RWPE1 (cell line): ENCODE measurements at regions not wholly inside any gene's neighbourhood (a gene's known extent, or its start where the extent isn't known, plus 50 kb on each side); places are given as distances from the start of the nearest gene placed in this dataset.

Source experiments
- CTCF ChIA-PET: fragments of 350-600 bp; sonication (Branson Sonifier 250); formaldehyde crosslinking; extraction: SDS; loops from one replicate; lab custom pipeline; 2021; lab: Yijun Ruan, JAX
- POLR2A ChIA-PET: fragments of 400-600 bp; formaldehyde crosslinking; extraction: SDS; loops from one replicate; lab custom pipeline; 2020; ENCODE audit warnings: antibody characterized with exemption; ENCODE audit not compliant: low non-redundant PET; lab: Yijun Ruan, JAX
- DNase-seq: peaks from one replicate; pipeline ENCODE4 v3.0.0; 2012; ENCODE audit warnings: low spot score
- H3K27ac ChIP-seq: fragments of 450-650 bp; 2 replicates; pipeline ENCODE4 v1.5.1; 2017
- CTCF ChIP-seq: fragments of 450-650 bp; conservative IDR thresholded peaks from 2 replicates; pipeline ENCODE4 v1.5.1; 2017; ENCODE audit warnings: low read depth, mild to moderate bottlenecking

GRCh38 chr15:88729581-88729980 lies 73.7 kb upstream of the ACAN start:
- CTCF ChIA-PET: no interaction called here
- POLR2A ChIA-PET: no interaction called here
- DNase-seq: no peak
- no peak for TF ChIP-seq CTCF
- H3K27ac ChIP-seq: no peak overlapping the region

GRCh38 chr15:88730751-88731150 lies 72.5 kb upstream of the ACAN start:
- TF ChIP-seq CTCF: no peak
- no peak overlapping the region for H3K27ac ChIP-seq
- DNase-seq: no peak
- POLR2A ChIA-PET: no interaction called here
- CTCF ChIA-PET: no interaction called here

- DNase-seq: no peak
- H3K27ac ChIP-seq: no peak overlapping the region
- ChIA-PET CTCF (interaction anchor here (0.6 kb wide), 1 partner anchor 62 kb away, joined by 3 read pairs; no protein-coding TSS in a partner anchor), POLR2A (no interaction called here)
- no peak for TF ChIP-seq CTCF
Observed at GRCh38 chr15:88735212-88735611, 68.0 kb upstream of the ACAN start.

GRCh38 chr15:88736204-88736603 lies 67.0 kb upstream of the ACAN start:
- no peak overlapping the region for H3K27ac ChIP-seq
- CTCF ChIA-PET: no interaction called here
- no peak for DNase-seq
- POLR2A ChIA-PET: no interaction called here
- no peak for TF ChIP-seq CTCF

- no peak for TF ChIP-seq CTCF
- ChIA-PET POLR2A (no interaction called here), CTCF (interaction anchor here (0.6 kb wide), 1 partner anchor 140 kb away, joined by 3 read pairs; no protein-coding TSS in a partner anchor)
- no peak for DNase-seq
- H3K27ac ChIP-seq: no peak overlapping the region
Observed at GRCh38 chr15:88738796-88739195, 64.4 kb upstream of the ACAN start.

- CTCF ChIA-PET: no interaction called here
- TF ChIP-seq CTCF: no peak
- no peak overlapping the region for H3K27ac ChIP-seq
- POLR2A ChIA-PET: no interaction called here
- DNase-seq: no peak
Observed at GRCh38 chr15:88739541-88739940, 63.7 kb upstream of the ACAN start.

- DNase-seq: no peak
- POLR2A ChIA-PET: no interaction called here
- CTCF ChIA-PET: no interaction called here
- H3K27ac ChIP-seq: no peak overlapping the region
- TF ChIP-seq CTCF: no peak
Observed at GRCh38 chr15:88740356-88740755, 62.9 kb upstream of the ACAN start.
